MCF 10A (cell line): ENCODE measurements at regions not wholly inside any gene's neighbourhood (a gene's known extent, or its start where the extent isn't known, plus 50 kb on each side); places are given as distances from the start of the nearest gene placed in this dataset.

ENCODE experiments used
- BruUV-seq: library from RNA; stranded (reverse); fragments of 400-500 nt; replicated peaks from 2 replicates; lab custom pipeline; 2021; lab: Mats Ljungman, UMichigan
- CTCF ChIA-PET: fragments of 300-600 bp; sonication (Branson Sonifier 250); formaldehyde crosslinking; extraction: SDS; loops from one replicate; lab custom pipeline; 2021; ENCODE audit warnings: antibody characterized with exemption, inconsistent platforms; lab: Yijun Ruan, JAX
- POLR2A ChIA-PET: fragments of 300-600, 350-650 bp; sonication (Branson Sonifier 250); formaldehyde crosslinking; extraction: SDS; loops from one replicate; lab custom pipeline; 2020; ENCODE audit warnings: antibody characterized with exemption, inconsistent platforms; lab: Yijun Ruan, JAX
- DNase-seq: peaks from one replicate; pipeline ENCODE4 v3.0.0-alpha.2; 2018; ENCODE audit not compliant: unreplicated experiment
- H3K27ac Mint-ChIP-seq: one replicate; pipeline ENCODE4 v1.8.0; 2022; ENCODE audit warnings: mild to moderate bottlenecking, low read depth, mixed read lengths; ENCODE audit not compliant: unreplicated experiment
- H3K27me3 Mint-ChIP-seq: one replicate; pipeline ENCODE4 v1.8.0; 2022; ENCODE audit warnings: mixed read lengths; ENCODE audit not compliant: insufficient read depth, unreplicated experiment
- H3K36me3 Mint-ChIP-seq: one replicate; pipeline ENCODE4 v1.8.0; 2022; ENCODE audit warnings: mild to moderate bottlenecking, moderate library complexity, mixed read lengths; ENCODE audit not compliant: insufficient read depth, unreplicated experiment
- H3K4me1 Mint-ChIP-seq: one replicate; pipeline ENCODE4 v1.8.0; 2022; ENCODE audit warnings: mixed read lengths; ENCODE audit not compliant: insufficient read depth, unreplicated experiment
- H3K4me3 Mint-ChIP-seq: one replicate; pipeline ENCODE4 v1.8.0; 2022; ENCODE audit warnings: mild to moderate bottlenecking, moderate library complexity, mixed read lengths; ENCODE audit not compliant: unreplicated experiment
- H3K9me3 Mint-ChIP-seq: one replicate; pipeline ENCODE4 v1.8.0; 2022; ENCODE audit warnings: mixed read lengths; ENCODE audit not compliant: unreplicated experiment
- CTCF ChIP-seq: fragments of 200-600 bp; IDR thresholded peaks from one replicate; pipeline ENCODE4 v1.8.0; 2022; ENCODE audit warnings: antibody characterized with exemption, mild to moderate bottlenecking; ENCODE audit not compliant: unreplicated experiment
- intact Hi-C: fragments of 100-400 bp; cut with micrococcal nuclease; formaldehyde crosslinking; loops from 2 replicates; pipeline ENCODE4 v1.14.1; 2022

GRCh38 chr3:157683668-157684067, 180.5 kb upstream of the VEPH1 start:
- ChIA-PET CTCF (no interaction called here), POLR2A (interaction anchor here (0.6 kb wide), 1 partner anchor 12 kb away, joined by 3 read pairs; no protein-coding TSS in a partner anchor)
- no peaks in the 10 kb centered on the region for H3K27me3 Mint-ChIP-seq
- H3K36me3 Mint-ChIP-seq: no peaks in the 10 kb centered on the region
- H3K4me1 Mint-ChIP-seq: no peaks in the 10 kb centered on the region
- H3K9me3 Mint-ChIP-seq: no peaks in the 10 kb centered on the region
- DNase-seq: no peak
- BruUV-seq: no TSS peak
- H3K4me3 Mint-ChIP-seq: no peak overlapping the region
- TF ChIP-seq CTCF: no peak
- intact Hi-C loops: no loop called here
- H3K27ac Mint-ChIP-seq: no peak overlapping the region

- intact Hi-C loops: no loop called here
- DNase-seq: no peak
- TF ChIP-seq CTCF: no peak
- H3K27ac Mint-ChIP-seq: no peak overlapping the region
- H3K9me3 Mint-ChIP-seq: no peaks in the 10 kb centered on the region
- H3K4me3 Mint-ChIP-seq: no peak overlapping the region
- H3K27me3 Mint-ChIP-seq: no peaks in the 10 kb centered on the region
- ChIA-PET POLR2A (interaction anchor here (0.6 kb wide), 1 partner anchor 598 kb away, joined by 3 read pairs; no protein-coding TSS in a partner anchor), CTCF (no interaction called here)
- no peaks in the 10 kb centered on the region for H3K36me3 Mint-ChIP-seq
- no TSS peak for BruUV-seq
- no peaks in the 10 kb centered on the region for H3K4me1 Mint-ChIP-seq
These were observed 168.8 kb upstream of the VEPH1 start for GRCh38 chr3:157672061-157672460.

- Mint-ChIP-seq H3K9me3 (no peaks in the 10 kb centered on the region), H3K4me1 (no peaks in the 10 kb centered on the region), H3K36me3 (no peaks in the 10 kb centered on the region), H3K27ac (no peak overlapping the region), H3K4me3 (no peak overlapping the region), H3K27me3 (no peaks in the 10 kb centered on the region)
- no TSS peak for BruUV-seq
- intact Hi-C loops: no loop called here
- ChIA-PET CTCF (no interaction called here), POLR2A (interaction anchor here (0.6 kb wide), 1 partner anchor 598 kb away, joined by 3 read pairs; no protein-coding TSS in a partner anchor)
- no peak for DNase-seq
- no peak for TF ChIP-seq CTCF
These were observed 168.4 kb upstream of the VEPH1 start for GRCh38 chr3:157671656-157672055.

GRCh38 chr3:157669416-157669815, 166.2 kb upstream of the VEPH1 start:
- Mint-ChIP-seq H3K27me3 (no peaks in the 10 kb centered on the region), H3K36me3 (no peaks in the 10 kb centered on the region), H3K4me1 (no peaks in the 10 kb centered on the region), H3K27ac (no peak overlapping the region), H3K4me3 (no peak overlapping the region), H3K9me3 (no peaks in the 10 kb centered on the region)
- BruUV-seq: no TSS peak
- ChIA-PET CTCF (interaction anchor here (0.6 to 0.8 kb wide), 2 partner anchors 341 to 605 kb away, joined by 3 read pairs; no protein-coding TSS in a partner anchor), POLR2A (no interaction called here)
- DNase-seq: peak; percentile 11
- no peak for TF ChIP-seq CTCF
- intact Hi-C loops: no loop called here
